ENCODE measurements at regions not wholly inside any gene's neighbourhood (a gene's known extent, or its start where the extent isn't known, plus 50 kb on each side); places are given as distances from the start of the nearest gene placed in this dataset.

DNA sequence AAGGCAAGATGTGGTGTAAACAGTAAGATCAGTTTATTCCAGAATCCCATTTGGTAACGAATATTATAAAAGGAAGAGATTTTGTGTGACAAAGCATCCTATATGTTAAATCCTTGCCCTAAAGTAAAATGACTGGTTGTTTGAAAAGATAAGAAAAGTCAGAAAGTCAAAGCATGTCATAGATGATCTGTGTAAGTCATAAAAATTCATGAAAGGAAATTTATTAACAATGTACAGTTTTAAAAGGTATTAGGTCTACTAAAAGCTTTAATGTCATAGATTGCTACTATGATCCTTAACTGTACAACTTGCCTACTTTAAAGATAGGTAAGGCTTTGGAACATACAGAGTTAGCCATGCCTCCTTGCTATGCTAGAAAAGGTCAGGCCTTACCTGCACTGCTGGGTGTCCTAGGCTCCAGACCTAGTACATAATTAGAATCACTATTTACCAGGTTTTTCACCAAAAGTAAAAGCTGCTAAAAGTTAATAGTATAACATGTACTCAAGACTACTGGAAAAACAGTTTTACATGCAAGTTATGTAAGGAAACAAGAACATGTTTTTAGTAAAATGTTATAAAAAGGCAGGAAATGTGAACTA lies 1090.1 kb upstream of the ADGRB3 start:
- TF ChIP-seq CTCF (IDR thresholded peaks at IDR 0.05), result no peak
- TF ChIP-seq ZFX (IDR thresholded peaks at IDR 0.05; ENCODE audit: borderline replicate concordance), result no peak
